Activated effector memory CD4-positive, alpha-beta T cell treated with Interleukin-2 at 50 U/mL for 16 hours (primary cell): ENCODE measurements at regions not wholly inside any gene's neighbourhood (a gene's known extent, or its start where the extent isn't known, plus 50 kb on each side); places are given as distances from the start of the nearest gene placed in this dataset.

Experiments
- DNase-seq: peaks from one replicate; pipeline ENCODE4 v3.0.0-alpha.2; 2020

DNA sequence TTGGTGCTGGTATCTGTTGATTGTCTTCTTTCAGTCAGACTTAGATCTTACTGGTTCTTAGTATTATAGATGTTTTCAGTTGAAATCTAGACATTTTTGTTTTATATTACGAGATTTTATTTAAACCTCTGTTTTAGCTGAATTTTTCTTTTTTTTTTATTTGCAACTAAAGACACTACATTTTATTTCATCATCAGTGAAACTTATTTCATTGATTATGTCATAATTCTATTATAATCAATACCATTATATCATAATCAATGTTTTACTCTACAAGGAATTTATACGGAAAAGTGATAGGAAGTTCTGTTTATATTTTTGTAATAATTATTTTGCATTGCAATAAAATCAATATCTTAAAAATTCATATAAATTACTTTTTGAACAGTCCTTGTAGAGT is 477.4 kb upstream of the MDFIC2 start:
- DNase-seq = no peak

DNA sequence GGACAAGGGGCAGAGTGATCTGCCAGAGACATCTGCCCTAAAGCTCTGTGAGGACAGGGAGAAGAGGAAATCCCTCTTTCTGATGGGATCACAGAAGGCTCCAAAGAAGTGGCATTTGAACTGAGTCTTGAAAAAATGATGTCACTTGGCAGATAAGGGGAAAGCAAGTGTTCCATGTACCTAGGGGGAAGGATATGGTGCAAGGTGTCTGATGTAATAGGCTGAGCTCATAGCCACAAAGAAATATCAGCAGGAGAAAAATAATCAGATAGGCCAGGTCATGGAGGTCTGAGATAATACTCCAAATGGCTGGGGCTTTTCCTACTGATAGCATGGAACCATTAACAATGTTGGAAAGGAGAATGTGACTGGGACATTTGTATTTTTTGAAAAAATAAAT is 468.4 kb upstream of the MDFIC2 start:
- DNase-seq = no peak

DNA sequence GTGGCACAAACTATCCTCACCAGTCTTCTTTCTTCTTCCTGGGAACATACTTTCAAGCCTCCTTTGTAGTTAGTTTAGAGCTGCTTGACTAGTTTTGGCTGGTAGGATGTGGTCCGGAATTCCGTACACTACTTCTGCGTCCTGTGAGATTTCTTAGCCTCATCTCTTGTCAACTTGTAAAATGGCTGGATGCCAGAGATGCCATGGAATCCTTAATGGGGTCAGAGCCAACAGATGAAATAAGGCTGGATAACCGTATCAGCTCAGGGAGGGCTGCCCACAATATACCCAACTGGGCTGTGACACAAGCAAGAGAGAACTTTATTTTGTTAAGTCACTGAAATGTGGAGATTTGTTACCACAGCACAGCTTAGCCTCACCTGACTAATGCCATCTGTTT is 466.9 kb upstream of the MDFIC2 start:
- DNase-seq = no peak

DNA sequence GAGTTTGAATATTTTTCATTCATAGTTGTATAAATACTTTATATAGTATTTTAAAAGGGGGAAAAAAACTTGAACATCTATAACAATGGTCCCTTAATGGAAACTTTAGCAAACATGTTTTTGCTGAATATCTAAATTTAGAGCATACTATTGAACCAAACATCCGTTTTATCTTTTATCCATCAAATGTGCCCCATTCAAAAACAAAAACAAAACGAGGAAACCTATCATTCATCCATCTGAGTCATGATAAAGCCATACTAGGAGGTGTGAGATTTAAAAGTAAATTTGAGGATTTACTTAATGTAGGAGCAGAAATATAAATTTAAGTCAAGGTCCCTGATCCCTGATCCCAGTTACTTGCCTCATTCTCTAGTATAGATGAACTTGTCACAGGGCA is 463.6 kb upstream of the MDFIC2 start:
- no peak for DNase-seq

DNA sequence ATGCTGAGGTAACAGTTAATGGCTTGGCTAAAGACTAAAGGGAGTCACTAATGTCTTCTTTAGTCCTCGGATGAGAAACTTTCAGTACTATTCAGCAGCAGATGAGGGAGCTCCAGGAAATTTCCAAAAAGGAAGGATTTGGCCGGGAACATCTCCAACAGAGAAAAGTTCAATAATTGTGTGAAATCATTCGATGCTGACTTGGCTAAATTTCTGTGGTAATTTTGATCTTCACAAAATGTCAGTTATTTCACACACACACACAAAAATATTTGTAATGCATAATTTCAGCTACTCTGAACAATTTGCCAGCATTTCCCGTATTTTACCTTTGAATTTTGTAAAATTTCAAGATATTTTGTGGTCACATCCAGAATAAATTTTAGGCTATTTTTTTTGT is 462.8 kb upstream of the MDFIC2 start:
- DNase-seq = no peak

DNA sequence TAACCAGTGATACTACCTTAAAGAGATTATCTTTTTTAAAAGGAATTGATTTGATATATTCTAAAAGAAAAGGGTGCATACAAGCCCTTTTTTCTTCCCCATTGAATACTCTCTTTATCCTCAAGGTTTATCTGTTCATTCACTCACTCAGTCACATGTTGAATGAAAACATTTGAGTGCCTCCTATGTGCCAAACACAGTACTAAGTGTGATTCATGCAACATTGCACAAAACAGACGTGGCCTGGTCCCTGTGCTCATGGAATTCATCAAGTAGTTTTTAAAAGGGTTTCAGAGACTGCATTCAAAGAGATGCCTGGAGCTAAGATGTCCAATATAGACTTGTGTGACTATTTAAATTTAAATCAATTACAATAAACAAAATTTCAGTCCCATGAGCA is 462.2 kb upstream of the MDFIC2 start:
- no peak for DNase-seq

DNA sequence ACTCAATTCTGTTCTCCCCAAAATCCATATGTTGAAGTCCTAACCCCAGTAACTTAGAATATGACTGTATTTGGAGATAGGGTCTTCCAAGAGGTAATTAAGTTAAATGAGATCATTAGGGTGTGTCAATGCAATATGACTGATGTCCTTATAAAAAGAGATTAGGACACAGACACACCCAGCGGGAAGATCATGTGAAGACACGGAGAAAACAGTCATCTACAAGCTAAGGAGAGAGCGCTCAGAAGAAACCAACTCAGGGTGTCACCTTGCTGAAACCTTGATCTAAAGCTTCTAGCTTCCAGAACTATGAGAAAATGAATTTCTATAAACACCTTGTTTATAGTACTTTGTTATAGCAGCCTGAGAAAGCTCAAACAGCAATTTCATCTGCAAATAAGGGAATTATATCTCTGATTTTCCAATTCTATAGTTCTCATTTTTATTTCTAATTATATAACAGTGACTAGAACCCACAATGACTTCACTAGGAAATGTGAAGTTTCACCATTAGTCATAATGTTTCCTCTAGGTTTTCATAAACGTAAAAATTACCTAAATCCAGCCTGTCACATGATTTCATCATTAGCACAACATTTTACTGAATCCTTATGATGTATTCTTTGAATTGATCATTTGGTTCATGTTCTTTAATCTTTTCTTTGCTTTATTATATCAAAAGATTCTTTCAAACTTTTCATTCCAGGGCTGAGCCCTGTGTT is 459.1 kb upstream of the MDFIC2 start:
- DNase-seq = no peak

DNA sequence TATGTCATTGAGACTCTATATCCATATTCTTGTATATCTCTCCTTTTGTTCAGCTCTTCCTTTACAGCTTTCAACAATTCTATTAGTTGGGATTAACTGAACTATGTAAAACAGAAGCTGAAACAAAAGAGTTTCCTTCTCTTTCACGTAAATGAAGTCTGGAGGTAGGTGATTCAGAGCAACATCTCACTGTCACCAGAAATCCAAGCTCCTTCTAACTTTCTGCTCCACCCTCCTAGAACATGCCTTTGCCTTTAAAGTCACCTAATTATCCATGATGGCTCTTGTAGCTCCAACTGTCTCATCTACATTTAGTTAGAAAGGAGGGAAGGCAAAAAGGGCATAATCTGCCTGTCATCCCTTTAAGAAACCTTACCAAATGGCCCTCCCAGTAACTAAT is 458.2 kb upstream of the MDFIC2 start:
- no peak for DNase-seq

DNA sequence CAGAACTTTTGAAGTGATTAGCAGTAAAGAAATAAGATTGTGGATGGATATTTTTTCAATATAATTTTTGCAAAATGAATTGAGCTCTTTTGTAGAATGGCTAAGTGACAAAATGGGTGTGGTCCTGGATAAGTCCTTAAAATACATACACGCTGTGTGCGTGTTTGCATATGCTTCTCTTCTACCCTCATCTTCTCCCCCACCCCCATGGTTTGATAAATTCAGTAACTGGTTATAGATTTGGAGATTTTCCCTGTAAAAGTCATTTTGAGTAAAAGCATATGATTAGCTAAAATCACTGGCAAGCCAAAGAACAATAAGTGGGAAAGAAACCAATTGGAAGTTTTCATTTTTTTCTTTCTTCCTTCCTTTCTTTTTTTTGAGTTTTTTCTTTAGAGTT is 453.9 kb upstream of the MDFIC2 start:
- DNase-seq = no peak

DNA sequence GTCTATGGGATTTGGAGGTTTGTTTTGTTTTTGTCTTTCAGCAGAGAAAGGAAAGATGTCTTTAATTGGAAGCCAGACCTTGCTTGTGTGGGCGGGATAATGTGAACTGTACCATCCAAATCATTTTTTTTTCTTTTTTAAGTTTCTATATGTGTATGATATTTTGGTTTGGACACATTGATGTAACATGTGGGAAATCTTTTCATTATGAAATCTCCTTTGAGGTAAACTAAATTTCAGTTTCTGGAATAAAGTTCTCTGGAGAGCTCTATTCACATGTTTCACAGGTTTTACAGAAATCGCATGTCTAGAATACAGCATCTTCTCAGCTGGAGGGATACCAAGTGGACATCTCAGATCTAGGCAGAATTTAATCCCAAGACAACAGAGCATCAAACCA is 451.5 kb upstream of the MDFIC2 start:
- no peak for DNase-seq

DNA sequence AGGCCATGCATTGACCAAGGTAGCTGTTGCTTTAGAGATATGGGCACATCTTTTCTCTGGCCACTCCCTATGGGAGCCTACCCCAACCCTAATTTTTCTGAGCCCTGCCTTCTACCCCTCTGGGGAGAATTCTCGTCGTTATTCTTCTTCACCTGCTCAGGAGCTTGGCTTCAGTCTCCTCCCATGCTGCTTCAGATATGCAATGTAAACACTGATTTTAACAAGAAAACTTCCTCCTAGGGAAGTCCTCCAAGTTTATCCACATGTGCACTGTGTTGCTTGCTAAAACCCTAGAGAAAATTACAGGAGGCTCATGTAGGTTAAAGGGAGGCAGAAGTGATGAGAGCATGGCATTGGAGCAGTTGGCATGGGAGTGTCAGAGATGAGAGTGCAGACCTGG is 445.2 kb upstream of the MDFIC2 start:
- DNase-seq = no peak

DNA sequence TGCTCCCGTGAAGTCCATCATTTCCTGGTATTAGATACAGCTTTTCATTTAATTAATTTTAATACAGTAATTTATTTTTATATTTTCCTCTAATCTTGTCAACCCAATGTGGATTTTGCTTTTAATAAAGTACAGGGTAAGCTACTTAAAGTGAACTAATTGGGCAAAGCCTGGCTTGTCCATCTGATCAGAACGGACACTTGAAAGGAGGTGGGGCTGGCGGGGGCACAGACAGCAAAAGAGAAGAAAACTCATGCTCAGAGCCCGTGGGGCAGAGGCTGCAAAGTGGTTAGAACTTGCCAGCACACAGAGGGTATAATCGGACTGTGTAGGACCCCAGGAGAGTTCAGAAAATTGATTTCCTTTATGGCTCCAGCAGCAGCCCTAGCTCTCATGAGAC is 443.1 kb upstream of the MDFIC2 start:
- DNase-seq = no peak

DNA sequence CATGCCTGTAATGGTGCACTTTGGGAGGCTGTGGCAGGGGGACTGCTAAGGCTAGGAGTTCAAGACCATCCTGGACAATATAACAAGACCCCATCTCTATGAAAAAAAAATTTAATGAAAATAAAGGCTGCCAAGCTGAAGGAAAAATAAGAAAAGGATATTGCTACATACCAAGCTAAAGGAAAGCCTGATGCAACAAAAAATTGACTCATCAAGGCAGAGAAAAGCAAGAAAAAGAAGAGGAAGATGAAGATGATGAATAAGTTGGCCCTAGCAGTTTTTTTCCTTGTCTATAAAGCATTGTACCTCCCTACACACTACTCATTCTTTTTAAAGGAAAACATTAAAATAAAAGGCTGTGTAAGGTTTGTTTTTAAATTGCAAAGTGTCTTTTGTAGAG is 441.9 kb upstream of the MDFIC2 start:
- DNase-seq = no peak

DNA sequence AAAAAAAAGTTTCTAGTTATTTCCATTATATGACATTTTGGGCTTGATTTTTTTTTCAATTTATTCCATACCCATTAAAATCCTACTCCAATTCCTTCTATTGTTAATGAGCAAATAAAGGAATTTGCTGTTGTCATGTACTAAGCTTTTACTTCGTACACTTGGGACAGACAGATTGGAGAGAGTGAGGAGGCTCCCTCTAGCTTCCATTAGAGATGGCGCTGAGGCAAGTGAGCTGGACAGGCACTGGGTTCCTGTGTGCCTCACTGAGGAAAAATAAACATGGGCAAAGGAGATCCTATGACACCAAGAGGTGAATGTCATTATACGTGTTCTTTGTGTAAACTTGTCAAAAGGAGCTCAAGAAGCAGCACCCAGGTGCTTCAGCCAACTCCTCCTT is 441.1 kb upstream of the MDFIC2 start:
- no peak for DNase-seq

DNA sequence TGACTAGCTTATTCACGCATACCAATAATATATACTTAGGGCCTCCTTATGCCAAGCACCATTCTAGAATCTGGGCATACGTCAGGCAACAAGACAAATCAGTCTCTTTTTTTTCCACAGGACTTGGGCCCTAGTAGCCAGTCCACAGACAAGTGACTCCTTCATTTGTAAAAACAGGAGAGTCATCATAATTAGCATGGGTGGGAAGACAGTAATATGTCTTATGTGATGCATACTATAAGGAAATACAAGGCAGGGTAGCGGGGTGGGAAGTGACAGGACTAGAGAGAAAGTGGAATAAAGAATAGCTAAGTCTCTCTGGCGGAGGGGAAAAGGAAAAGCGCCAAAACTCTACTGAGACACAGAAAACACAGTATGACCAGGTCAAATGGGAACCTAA is 439.6 kb upstream of the MDFIC2 start:
- DNase-seq = no peak

DNA sequence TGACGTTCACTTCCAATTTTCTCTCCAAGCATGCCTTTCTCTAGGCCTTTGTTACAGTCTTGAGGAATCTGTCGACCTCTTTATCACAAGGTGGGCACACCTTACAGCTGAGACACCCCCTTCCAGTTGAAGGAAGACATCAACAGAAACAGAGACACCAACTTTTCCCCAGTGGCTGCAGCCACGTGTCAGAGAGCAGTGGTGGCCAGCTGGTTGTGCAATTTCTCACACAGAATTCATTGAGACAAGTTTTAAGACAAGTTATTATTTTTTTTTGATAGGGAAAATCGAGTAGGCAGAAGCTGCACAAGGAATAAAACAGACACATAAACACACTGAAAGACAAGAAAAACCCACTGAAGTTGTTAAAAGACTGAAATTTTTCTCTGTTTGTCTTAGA is 436.7 kb upstream of the MDFIC2 start:
- DNase-seq = no peak

DNA sequence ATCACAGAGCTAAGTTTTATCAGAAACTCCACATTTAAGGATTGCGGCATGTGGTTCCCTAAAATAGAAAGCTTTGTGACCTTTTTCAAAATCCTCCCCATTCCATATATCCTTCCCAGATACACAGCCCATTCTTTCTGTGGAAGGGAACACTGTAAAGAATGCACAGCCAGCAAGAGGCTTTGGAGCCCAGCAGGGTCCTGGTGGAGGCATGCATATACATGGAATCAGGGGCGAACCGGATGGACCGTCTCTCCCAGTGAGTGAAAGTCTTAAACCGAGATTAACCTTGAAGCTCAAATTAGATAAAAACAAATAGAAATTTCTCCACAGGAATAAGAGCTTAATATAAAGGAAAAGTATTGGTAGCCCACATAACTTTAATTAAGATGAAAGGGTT is 436.2 kb upstream of the MDFIC2 start:
- DNase-seq = no peak

DNA sequence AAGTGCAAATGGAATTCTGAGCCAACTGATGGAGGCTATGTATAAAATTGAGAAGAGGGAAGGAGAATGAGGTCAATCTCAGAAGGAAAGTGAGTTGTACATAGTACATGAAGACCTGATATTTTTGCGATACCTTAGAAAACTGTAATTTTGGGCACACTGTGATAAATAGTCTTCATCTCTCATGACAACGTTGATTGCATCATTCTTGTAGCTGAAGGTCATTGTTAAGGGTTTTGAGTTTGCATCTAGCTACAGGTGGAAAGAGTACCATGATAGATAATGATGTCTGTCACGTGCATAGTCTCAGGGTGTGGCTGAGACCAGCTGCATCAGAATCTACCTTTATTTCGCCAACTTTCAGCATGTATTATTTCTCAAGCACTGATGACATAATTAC is 435.4 kb upstream of the MDFIC2 start:
- no peak for DNase-seq

DNA sequence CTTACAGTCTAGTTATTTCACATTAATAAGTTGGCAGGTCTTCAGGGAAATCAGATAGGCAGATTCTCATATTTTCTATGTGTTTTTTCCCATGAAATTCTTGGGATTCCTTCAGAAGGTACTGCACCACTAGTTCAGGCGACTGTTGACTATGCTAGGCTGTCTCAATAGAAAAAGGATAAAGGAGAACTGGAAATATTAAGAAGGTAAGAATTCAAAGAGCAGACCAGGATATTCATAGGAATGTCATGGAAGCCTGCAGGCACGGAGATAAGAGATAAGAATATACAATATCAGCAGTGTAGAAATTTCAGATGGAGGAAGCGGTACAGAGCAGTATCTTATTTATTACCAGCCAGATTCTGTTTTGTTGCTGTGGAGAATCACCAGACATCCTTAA is 432.1 kb upstream of the MDFIC2 start:
- DNase-seq = no peak

DNA sequence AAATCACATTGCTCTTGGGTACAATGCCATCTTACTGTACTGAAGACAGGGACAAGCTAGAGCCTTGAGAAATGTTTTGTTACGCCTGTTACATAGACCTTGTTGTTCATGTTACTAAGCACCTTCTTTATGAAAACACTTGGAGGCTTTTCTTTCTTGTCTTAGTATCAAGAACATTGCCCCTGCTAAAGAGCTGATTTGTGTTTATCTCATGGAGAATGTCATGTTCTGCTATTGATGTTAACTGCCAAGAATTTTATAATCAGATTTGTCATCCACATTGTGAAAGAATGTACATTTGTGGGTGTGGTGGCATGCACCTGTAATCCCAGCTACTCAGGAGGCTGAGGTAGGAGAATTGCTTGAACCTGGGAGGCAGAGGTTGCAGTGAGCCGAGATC is 431.3 kb upstream of the MDFIC2 start:
- no peak for DNase-seq

DNA sequence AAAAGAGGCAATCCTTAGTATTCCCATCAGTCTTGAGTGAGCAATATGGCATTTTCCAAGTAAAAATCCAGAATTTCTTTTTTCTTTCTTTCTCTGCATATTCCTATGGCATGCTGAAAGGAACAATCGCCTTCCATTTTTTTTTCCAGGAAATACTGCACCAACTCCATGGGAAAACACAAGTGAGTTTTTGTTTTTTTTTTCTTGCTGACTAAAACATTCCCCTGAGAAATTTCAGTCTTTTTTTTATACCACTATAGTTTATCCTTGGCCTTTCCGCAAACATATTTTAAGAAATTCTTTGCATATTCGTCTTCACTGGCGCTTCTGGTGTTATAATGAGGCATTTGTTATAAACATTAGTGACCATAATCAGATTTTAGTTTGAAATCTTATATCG is 429.6 kb upstream of the MDFIC2 start:
- DNase-seq = no peak

DNA sequence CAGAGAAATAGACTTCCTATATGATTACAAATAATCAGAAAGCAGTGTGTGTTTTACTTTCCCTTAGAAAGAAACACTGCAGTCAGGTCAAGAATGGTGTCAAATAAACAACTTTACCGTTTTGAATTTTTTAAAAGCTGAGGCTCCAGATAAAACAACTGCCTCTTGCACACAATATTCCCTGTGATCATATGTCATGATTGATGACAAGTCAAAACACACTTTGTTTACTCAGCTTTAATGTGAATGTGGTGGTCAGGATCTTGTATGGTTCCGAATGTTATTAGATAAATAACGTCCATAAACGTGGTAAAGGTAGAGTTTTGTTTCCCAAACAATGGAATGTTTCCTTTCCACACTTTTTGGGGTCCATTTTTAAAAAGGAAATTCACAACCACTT is 428.4 kb upstream of the MDFIC2 start:
- DNase-seq = no peak

DNA sequence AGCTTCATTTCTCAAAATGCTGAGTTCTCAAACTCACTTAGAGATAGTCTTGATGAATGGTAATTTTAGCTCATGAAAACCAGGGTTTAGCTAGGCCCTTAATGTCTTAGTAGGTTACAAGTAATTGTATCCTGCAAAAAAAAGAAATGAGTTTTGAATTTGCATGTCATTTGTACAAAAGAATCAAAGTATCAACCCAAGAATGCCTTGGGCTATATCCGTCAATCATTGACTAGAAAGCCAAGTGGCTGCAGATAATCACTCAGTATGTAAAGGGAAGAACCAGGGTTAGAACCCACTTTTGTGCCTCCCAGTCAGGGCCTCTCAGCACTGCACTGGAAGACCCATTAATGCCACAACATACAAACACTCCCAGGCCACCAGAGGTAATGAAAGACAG is 427.6 kb upstream of the MDFIC2 start:
- no peak for DNase-seq

DNA sequence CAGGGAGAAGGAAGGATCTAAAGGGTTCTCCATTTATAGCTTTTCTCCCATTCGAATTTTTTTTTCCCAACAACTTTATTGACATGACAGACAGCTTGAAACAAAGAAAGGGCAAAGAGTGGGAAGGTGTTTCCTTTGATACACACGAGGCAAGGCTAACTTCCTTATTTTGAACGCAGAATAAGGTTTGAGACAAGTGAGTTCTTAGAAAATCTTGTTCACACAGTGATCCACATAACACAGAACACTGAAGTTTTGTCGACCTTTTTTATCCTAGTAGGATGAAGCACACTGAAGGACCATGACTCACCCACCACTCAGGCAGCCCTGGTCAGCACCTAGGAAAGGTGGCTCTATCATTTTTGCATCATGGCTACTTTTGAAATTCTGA is 425.8 kb upstream of the MDFIC2 start:
- no peak for DNase-seq

DNA sequence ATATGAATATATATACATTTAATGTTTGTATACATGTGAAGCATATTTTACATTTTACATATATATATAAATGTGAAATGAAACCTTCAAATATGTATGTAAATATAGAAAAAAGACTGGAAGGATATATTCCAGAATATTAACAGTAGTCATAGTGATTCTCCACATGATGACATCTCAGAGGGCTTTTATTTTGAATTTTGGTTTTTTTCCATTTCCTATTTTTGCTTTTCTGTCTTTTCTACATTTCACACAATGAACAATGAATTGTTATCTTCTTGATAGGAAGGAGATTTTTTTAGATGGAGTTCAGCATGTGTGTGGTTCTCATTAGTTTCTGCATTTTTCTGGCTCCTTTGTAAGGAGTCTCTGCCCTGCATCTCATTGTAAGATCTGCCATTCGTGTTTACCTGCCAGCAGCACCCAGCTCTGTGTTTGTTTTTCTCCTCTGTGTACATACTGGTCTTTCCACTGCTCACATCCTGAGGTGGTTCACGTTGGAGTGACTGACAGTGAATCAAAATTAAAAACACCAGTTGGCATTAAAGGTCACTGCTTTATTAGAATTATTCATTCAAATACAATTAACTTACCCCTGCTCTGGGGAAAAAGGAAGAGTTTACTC is 425.3 kb upstream of the MDFIC2 start:
- no peak for DNase-seq
